Myocyte (in vitro differentiated cells): ENCODE measurements at regions not wholly inside any gene's neighbourhood (a gene's known extent, or its start where the extent isn't known, plus 50 kb on each side); places are given as distances from the start of the nearest gene placed in this dataset.
A peak's percentile ranks its signal among the peaks of the same experiment; 100 is the strongest.

Source experiments
- DNase-seq: peaks from one replicate; pipeline ENCODE4 v3.0.0-alpha.2; 2012; ENCODE audit warnings: low read depth

DNA sequence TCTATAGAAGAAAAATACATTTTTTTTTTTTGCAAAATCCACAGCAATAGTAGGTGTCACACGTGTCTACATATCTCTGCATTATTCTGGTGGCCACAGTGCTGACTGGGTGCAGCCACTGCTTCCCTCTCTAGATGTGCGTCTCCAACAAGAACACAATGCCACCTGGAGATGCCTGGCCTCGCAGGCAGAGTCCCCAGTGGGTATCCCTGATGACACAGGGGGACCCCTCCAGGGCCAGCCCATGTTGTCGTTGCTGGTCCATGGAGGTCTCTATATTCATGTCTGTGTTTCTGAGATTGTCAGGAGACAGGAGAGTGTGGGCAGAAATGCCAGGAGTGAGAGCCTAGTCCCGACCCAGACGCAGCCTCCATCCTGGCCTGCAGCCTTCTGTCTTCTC lies 345.9 kb upstream of the SHH start:
- DNase-seq: no peak

GRCh38 chr7:156157409-156158012 lies 345.2 kb upstream of the SHH start:
- DNase-seq: no peak

DNA sequence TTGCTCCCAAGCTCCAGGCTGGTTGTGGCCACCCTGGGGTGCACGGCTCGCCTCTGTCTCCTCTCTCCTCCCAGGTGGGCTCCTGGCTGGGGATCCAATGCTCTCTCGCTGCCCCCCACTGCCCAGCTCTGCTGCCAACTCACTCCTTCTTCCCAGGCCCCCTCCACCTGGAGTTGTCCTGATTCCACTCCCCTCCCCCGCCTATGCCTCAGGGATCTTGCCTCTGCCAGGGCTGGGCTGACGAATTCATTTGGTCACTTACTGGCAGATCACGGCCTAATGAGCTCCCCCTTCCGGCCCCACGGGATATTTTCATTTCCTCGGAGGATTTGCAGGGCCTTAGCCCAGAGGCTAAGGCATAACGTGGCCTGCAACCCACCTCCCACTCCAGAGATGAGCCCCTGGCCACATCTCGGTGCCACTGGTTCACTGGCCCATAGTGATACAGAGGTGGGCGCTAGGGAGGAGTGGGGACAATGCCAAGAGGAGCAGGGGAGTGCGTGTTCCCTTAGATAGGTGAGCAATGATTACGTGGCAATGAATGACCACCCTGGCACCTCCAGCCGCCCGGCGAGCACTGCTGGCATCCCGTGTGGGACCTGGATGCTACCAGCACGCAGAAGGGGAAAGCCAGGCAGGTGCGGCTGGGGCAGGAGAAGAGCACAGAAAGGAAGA lies 344.6 kb upstream of the SHH start:
- DNase-seq: peak; percentile 16

GRCh38 chr7:156155988-156156733 lies 343.9 kb upstream of the SHH start:
- DNase-seq: no peak

DNA sequence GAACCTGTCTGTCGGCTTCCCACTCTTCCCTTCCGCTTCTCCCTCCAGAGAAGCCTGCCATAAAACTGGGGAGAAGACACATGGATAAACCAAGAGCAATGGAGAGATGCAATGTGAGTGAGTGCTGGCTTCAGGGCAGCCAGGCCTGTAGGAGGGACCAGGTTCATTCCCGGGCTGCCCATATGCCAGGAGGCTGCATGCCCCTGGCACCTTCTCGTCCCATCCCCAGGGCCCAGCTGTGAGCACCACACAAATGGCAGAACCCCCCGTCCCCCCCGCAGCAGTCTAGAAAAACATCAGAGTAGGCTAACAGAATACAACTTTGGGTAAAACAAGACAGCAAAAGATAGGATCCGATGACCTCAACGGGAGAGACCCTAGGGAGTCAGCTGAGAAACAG lies 341.3 kb upstream of the SHH start:
- DNase-seq: no peak

GRCh38 chr7:156152390-156152789 lies 340.1 kb upstream of the SHH start:
- no peak for DNase-seq

DNA sequence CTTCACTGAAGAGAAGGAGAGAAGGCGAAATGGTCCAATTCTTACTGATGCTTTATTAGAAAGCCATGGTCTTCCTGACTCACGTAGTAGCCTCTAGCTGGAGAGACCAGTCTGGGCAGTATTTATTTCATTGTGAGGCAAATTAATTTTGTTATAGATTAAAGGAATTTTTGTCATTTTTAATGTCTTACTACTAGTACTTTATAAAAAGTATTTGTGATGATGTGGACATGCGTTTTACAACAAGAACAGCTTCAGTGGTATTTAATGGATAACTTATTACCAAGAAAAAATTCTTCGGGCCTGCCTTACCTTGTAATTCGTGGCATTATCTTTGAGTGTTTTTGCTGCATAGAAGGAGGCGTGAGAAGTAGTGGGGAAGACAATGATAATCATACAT lies 339.4 kb upstream of the SHH start:
- no peak for DNase-seq

GRCh38 chr7:156151078-156151477 lies 338.8 kb upstream of the SHH start:
- DNase-seq: no peak

- no peak for DNase-seq
These were observed 336.7 kb upstream of the SHH start for GRCh38 chr7:156148995-156149394.

DNA sequence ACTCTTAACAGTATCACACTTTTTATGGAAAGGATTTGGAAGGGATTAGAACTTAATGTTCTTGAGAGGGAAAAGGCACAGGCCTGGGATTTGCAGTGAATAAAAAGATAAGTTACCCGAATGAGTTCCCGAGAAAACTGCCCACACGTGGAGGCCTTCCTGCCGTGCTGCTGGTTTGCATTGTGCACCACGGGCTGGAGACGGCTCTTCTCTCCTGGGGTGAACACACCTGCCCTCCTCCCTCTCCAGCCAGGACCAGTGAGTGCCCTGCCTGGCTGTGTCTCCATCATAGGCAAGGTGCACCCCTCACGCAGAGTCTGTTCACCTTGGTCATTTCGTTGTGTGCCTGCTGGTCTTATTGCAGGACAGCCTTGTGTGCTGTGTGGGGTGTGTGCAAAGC lies 336.3 kb upstream of the SHH start:
- no peak for DNase-seq

DNA sequence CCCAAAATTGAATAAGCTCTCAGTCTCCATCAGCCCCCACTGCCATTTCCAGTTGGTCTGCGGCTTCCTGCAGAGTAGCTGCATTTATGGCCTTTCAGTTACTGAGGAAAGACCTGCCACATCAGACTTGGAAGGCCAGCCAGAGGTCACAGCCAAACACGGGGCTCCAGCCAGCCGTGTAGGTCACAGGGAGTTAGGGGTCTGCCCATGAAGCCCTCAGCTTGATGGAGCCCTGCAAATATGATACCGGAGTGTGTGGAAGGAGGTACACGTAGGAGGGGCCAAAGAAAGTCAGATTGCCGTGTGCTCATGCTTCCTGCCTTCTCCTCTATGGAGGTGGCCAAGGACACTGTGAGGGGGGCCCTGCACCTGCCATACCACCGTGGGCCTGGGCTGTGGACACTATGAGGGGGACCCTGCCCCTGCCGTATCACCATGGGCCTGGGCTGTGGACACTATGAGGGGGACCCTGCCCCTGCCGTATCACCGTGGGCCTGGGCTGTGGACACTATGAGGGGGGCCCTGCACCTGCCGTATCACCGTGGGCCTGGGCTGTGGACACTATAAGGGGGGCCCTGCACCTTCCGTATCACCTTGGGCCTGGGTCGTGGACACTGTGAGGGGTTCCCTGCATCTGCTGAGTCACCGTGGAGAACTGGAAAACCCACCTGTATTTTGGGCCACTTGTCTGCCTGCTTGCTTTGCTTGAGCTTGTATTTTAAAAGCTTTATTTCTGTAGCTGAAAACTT lies 335.7 kb upstream of the SHH start:
- DNase-seq: no peak

DNA sequence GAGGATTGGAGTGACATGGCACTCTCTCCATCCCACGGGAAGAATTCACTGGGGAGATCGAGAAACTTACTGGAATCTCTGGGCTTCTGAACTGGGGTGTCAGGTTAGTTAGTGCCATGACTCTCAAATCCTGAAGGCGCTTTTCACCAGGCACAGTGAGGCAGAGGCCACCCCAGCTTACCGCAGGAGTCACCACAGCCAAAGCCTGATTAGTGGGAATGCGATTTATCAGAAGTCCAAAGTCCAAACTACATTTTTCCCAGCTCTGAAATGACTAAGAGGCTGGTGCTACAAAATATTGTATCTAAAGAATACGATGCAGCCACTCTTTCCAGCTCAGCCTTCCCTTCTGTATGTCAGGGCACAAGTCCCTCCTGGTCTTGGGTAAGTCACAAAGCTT lies 334.8 kb upstream of the SHH start:
- DNase-seq: no peak

DNA sequence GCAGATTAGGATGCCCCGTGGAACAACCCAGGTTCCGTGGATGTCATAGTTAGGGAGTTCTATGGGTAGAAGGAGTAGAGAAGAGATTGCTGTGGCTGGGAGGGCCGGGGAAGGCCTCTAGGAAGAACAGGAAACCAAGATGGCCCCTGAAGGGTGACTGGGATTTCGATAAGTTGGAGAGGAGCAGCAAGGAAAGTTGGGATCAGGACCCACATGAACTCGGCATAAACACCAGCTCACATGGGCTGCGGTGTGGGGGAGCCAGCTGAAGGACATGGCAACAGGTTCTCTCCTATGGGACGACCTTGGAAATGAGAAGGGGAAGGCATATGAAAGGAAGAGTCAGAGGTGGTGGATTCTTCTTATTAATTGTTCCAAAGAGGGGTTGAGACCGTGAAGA lies 333.7 kb upstream of the SHH start:
- no peak for DNase-seq

GRCh38 chr7:156145184-156145583 lies 332.9 kb upstream of the SHH start:
- DNase-seq: no peak

- DNase-seq: no peak
These were observed 331.4 kb upstream of the SHH start for GRCh38 chr7:156143683-156144082.

DNA sequence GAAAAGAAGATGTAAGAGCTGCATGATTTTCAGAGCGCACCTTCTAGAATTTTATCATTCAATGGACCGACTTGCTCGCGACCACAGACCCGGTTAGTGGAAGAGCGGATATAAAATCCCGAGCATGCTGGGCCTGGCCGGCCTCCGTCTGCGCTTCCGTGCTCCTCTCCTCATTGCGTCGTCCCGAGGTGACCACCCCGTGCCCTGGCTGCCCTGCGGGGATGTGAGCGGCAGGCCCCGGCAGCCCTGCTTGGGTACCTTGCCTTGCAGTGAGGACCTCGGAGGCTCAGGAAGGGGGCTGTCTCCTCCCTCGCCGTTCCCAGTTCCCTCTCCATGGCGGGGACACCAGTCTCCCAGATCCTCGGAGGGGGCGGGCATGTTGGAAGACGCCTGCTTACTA lies 330.9 kb upstream of the SHH start:
- DNase-seq: no peak

DNA sequence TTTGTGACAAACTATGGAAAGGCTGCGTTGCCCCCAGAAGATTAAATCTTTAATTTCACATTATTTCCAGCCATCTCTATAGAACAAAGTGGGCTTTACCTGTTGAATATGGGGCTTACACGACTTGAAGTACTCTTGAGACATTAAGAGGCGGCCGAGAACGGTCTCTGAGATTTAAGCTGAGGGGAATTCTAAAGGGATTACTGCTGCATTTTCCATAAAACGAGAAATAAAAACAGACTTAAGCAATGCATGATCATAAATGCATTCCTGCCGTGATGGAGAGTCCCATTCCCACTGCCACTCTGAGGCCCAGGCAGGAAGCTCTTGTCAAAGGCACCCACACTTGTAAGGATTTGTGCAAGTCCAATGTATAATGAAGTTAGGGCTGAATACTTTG lies 329.7 kb upstream of the SHH start:
- DNase-seq: no peak

- no peak for DNase-seq
These were observed 328.6 kb upstream of the SHH start for GRCh38 chr7:156140896-156141295.

- DNase-seq: no peak
These were observed 328.2 kb upstream of the SHH start for GRCh38 chr7:156140447-156140846.

- no peak for DNase-seq
These were observed 327.4 kb upstream of the SHH start for GRCh38 chr7:156139633-156140032.

- DNase-seq: no peak
These were observed 326.8 kb upstream of the SHH start for GRCh38 chr7:156139112-156139511.

- DNase-seq: no peak
These were observed 319.6 kb upstream of the SHH start for GRCh38 chr7:156131881-156132280.
